ENCODE measurements at regions not wholly inside any gene's neighbourhood (a gene's known extent, or its start where the extent isn't known, plus 50 kb on each side); places are given as distances from the start of the nearest gene placed in this dataset.

DNA sequence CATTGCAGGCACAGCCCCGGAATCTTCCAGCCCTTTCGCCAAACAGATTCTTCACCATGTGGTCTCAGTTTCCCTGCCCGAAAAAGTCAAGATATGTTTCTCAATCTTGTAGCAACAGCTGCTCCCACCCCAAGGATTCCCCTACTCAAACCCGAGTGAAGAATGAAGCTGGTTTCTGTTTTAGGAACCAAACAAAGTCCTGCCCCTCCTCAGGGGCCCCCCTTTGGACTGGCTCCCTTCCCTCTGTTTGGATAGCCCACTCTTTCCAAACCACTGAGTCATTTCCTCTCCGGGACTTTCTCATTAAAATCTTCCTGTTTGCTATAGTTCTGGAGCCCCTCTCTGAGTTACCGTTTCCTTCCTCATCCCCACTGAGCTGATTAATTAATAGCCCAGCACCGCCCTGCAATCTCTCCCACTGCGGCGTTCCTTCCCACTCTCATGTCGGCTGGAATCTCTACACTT is 100.9 kb downstream of the TSEN15 start:
- Histone ChIP-seq H3K36me3 (replicated peaks in 1 of 2; ENCODE audit: control insufficient read depth in 1 of 2, insufficient read depth in 2 of 2, low read length in 2 of 2) (no peaks in the 10 kb centered on the region), H3K4me1 (ENCODE audit: insufficient read depth, low read length) (no peaks in the 10 kb centered on the region), H3K27me3 (ENCODE audit: control insufficient read depth in 1 of 2, insufficient read depth in 2 of 2, low read length in 2 of 2) (peaks cover 2 to 36% of the 10 kb centered on the region in 2 experiments), H3K4me3 (replicated peaks in 1 of 3; ENCODE audit: insufficient read depth in 1 of 3, low read depth in 2 of 3, low read length in 3 of 3) (peak overlapping the region in 1 of 3 experiments; percentile 10; a peak in 1 of 6 replicates), H2AFZ (ENCODE audit: low read length) (no peak overlapping the region), H4K20me1 (ENCODE audit: insufficient read depth, low read length) (no peaks in the 10 kb centered on the region), H3K9ac (ENCODE audit: insufficient read depth, low read depth, low read length) (no peak overlapping the region), H3K27ac (ENCODE audit: extremely low read length, insufficient read depth, low read length) (no peak overlapping the region), H3K4me2 (ENCODE audit: low read depth, low read length) (peak overlapping the region; percentile 25), H3K9me3 (ENCODE audit: low read length) (no peaks in the 10 kb centered on the region), H3K79me2 (ENCODE audit: insufficient read depth, low read length) (no peaks in the 10 kb centered on the region)
- ATAC-seq (peak; percentile 42; the same call in 2 of the 3 replicates), FAIRE-seq (no peak), DNase-seq (ENCODE audit: low spot score) (no peak)
- no peak for TF ChIP-seq ZNF20 (CRISPR knock-in tag; IDR thresholded peaks at IDR 0.05)
- TF ChIP-seq, protein P1, sequence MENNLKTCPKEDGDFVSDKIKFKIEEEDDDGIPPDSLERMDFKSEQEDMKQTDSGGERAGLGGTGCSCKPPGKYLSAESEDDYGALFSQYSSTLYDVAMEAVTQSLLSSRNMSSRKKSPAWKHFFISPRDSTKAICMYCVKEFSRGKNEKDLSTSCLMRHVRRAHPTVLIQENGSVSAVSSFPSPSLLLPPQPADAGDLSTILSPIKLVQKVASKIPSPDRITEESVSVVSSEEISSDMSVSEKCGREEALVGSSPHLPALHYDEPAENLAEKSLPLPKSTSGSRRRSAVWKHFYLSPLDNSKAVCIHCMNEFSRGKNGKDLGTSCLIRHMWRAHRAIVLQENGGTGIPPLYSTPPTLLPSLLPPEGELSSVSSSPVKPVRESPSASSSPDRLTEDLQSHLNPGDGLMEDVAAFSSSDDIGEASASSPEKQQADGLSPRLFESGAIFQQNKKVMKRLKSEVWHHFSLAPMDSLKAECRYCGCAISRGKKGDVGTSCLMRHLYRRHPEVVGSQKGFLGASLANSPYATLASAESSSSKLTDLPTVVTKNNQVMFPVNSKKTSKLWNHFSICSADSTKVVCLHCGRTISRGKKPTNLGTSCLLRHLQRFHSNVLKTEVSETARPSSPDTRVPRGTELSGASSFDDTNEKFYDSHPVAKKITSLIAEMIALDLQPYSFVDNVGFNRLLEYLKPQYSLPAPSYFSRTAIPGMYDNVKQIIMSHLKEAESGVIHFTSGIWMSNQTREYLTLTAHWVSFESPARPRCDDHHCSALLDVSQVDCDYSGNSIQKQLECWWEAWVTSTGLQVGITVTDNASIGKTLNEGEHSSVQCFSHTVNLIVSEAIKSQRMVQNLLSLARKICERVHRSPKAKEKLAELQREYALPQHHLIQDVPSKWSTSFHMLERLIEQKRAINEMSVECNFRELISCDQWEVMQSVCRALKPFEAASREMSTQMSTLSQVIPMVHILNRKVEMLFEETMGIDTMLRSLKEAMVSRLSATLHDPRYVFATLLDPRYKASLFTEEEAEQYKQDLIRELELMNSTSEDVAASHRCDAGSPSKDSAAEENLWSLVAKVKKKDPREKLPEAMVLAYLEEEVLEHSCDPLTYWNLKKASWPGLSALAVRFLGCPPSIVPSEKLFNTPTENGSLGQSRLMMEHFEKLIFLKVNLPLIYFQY (CRISPR knock-in tag; IDR thresholded peaks at IDR 0.05; ENCODE audit: borderline replicate concordance), result no peak
- ChIA-PET POLR2A (no interaction called here), CTCF (ENCODE audit: low intra/inter-chr PET ratio, low total read pairs) (no interaction called here)
- BruUV-seq (replicated peaks), result no TSS peak
- 3% methylated on average over 10 of the region's 10 CpGs for WGBS (ENCODE audit: low lambda C conversion rate)
- intact Hi-C loops (cut with micrococcal nuclease; ENCODE audit: unreplicated experiment) (no loop called here), in situ Hi-C loops (cut with HindIII; ENCODE audit: extremely low pct_ligation_motif_present, low pct_unique_long_range_greater_than_20kb) (no loop called here)

DNA sequence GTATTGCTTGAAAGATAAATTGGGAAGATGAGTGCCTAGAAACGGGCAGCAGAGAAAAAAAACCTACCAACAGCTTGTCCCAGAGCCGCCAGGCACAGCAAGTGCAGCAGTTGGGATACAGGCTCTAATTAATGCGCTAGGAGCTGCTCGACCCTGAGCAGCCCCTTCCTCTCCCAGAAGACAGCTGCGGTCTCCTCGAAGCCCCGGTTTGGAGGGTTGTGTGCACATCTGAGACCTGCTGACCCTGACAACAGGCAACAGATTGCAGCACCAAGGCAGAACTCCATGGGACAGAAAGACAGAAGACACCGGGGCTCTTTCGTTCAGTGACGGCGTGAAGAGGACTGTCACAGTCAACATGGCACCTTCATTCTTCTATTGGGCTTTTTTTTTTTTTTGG is 101.4 kb downstream of the TSEN15 start:
- H3K9me3 ChIP-seq (ENCODE audit: low read length), result no peaks in the 10 kb centered on the region
- H3K79me2 ChIP-seq (ENCODE audit: insufficient read depth, low read length), result no peaks in the 10 kb centered on the region
- intact Hi-C loops (cut with micrococcal nuclease; ENCODE audit: unreplicated experiment), result no loop called here
- in situ Hi-C loops (cut with HindIII; ENCODE audit: extremely low pct_ligation_motif_present, low pct_unique_long_range_greater_than_20kb), result no loop called here
- no peaks in the 10 kb centered on the region for H3K4me1 ChIP-seq (ENCODE audit: insufficient read depth, low read length)
- H3K36me3 ChIP-seq (replicated peaks in 1 of 2; ENCODE audit: control insufficient read depth in 1 of 2, insufficient read depth in 2 of 2, low read length in 2 of 2), result no peaks in the 10 kb centered on the region
- DNase-seq (ENCODE audit: low spot score), result no peak
- POLR2A ChIA-PET, result no interaction called here
- no peak for FAIRE-seq
- no peak overlapping the region for H3K9ac ChIP-seq (ENCODE audit: insufficient read depth, low read depth, low read length)
- H2AFZ ChIP-seq (ENCODE audit: low read length), result no peak overlapping the region
- peak overlapping the region; percentile 25 for H3K4me2 ChIP-seq (ENCODE audit: low read depth, low read length)
- CTCF ChIA-PET (ENCODE audit: low intra/inter-chr PET ratio, low total read pairs), result no interaction called here
- no TSS peak for BruUV-seq (replicated peaks)
- WGBS (ENCODE audit: low lambda C conversion rate), result 25% methylated on average over 7 of the region's 11 CpGs
- H3K27me3 ChIP-seq (ENCODE audit: control insufficient read depth in 1 of 2, insufficient read depth in 2 of 2, low read length in 2 of 2), result peaks cover 2 to 36% of the 10 kb centered on the region in 2 experiments
- peak; percentile 22; the same call in 2 of the 3 replicates for ATAC-seq
- no peak overlapping the region for H3K4me3 ChIP-seq (replicated peaks in 1 of 3; ENCODE audit: insufficient read depth in 1 of 3, low read depth in 2 of 3, low read length in 3 of 3)
- H3K27ac ChIP-seq (ENCODE audit: extremely low read length, insufficient read depth, low read length), result no peak overlapping the region
- no peaks in the 10 kb centered on the region for H4K20me1 ChIP-seq (ENCODE audit: insufficient read depth, low read length)
- no peak for TF ChIP-seq ZNF564 (CRISPR knock-in tag; IDR thresholded peaks at IDR 0.05)
- TF ChIP-seq, protein P2, sequence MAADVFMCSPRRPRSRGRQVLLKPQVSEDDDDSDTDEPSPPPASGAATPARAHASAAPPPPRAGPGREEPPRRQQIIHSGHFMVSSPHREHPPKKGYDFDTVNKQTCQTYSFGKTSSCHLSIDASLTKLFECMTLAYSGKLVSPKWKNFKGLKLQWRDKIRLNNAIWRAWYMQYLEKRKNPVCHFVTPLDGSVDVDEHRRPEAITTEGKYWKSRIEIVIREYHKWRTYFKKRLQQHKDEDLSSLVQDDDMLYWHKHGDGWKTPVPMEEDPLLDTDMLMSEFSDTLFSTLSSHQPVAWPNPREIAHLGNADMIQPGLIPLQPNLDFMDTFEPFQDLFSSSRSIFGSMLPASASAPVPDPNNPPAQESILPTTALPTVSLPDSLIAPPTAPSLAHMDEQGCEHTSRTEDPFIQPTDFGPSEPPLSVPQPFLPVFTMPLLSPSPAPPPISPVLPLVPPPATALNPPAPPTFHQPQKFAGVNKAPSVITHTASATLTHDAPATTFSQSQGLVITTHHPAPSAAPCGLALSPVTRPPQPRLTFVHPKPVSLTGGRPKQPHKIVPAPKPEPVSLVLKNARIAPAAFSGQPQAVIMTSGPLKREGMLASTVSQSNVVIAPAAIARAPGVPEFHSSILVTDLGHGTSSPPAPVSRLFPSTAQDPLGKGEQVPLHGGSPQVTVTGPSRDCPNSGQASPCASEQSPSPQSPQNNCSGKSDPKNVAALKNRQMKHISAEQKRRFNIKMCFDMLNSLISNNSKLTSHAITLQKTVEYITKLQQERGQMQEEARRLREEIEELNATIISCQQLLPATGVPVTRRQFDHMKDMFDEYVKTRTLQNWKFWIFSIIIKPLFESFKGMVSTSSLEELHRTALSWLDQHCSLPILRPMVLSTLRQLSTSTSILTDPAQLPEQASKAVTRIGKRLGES (CRISPR knock-in tag; IDR thresholded peaks at IDR 0.05; ENCODE audit: borderline replicate concordance), result no peak
- TF ChIP-seq KLF12 (CRISPR knock-in tag; IDR thresholded peaks at IDR 0.05; ENCODE audit: borderline replicate concordance), result no peak
- no peak for TF ChIP-seq ZNF747 (CRISPR knock-in tag; IDR thresholded peaks at IDR 0.05; ENCODE audit: borderline replicate concordance)
- no peak for TF ChIP-seq NFE2L2 (IDR thresholded peaks at IDR 0.05; ENCODE audit: low read length)
- no peak for TF ChIP-seq SETDB1 (CRISPR knock-in tag; IDR thresholded peaks at IDR 0.05; ENCODE audit: borderline replicate concordance)
- TF ChIP-seq, protein P3, sequence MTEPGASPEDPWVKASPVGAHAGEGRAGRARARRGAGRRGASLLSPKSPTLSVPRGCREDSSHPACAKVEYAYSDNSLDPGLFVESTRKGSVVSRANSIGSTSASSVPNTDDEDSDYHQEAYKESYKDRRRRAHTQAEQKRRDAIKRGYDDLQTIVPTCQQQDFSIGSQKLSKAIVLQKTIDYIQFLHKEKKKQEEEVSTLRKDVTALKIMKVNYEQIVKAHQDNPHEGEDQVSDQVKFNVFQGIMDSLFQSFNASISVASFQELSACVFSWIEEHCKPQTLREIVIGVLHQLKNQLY (CRISPR knock-in tag; IDR thresholded peaks at IDR 0.05), result no peak
- TF ChIP-seq PCBP1 (IDR thresholded peaks at IDR 0.05; ENCODE audit: borderline replicate concordance, low read depth, low read length), result no peak
- no peak for TF ChIP-seq ZBTB3 (CRISPR knock-in tag; IDR thresholded peaks at IDR 0.05; ENCODE audit: borderline replicate concordance, low read depth)
- no peak for TF ChIP-seq SIN3B (IDR thresholded peaks at IDR 0.05; ENCODE audit: low read length)
